ENCODE measurements at regions not wholly inside any gene's neighbourhood (a gene's known extent, or its start where the extent isn't known, plus 50 kb on each side); places are given as distances from the start of the nearest gene placed in this dataset.
A peak's percentile ranks its signal among the peaks of the same experiment; 100 is the strongest.

DNA sequence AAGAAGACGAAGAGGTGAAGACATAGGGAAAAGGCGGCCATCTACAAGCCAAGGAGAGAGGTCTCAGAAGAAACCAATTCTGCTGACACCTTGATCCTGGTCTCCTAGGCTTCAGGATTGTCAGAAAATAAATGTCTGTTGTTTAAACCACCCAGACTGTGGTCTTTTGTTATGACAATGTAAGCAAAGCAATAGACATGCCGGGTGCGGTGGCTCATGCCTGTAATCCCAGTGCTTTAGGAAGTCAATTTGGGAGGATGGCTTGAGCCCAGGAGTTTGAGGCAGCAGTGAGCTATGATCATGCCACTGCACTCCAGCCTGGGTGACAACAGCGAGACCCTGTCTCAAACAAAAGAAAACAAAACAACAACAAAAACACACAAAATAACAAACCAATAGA is 64.4 kb downstream of the HAPSTR1 start:
- H4K8ac ChIP-seq (ENCODE audit: low read depth, low read length) = no peak overlapping the region
- H3K18ac ChIP-seq (ENCODE audit: low read length) = no peak overlapping the region
- no peak overlapping the region for H2BK12ac ChIP-seq (ENCODE audit: low read length)
- no peak overlapping the region for H3K4me3 ChIP-seq (ENCODE audit: low read length in 2 of 2)
- H3K27ac ChIP-seq (replicated peaks; ENCODE audit: low read length) = no peak overlapping the region
- H3K4me1 ChIP-seq (ENCODE audit: control insufficient read depth in 2 of 2, insufficient read depth in 1 of 2, low read depth in 1 of 2, low read length in 2 of 2) = peaks cover 0 to 3% of the 10 kb centered on the region in 2 donors
- no peak overlapping the region for H2AK5ac ChIP-seq (ENCODE audit: low read depth, low read length)
- H2AFZ ChIP-seq (ENCODE audit: low read length) = no peak overlapping the region
- H3K4me2 ChIP-seq (ENCODE audit: insufficient read depth, low read length, poor library complexity, severe bottlenecking) = no peak overlapping the region
- H3K27me3 ChIP-seq (ENCODE audit: control insufficient read depth in 3 of 3, insufficient read depth in 3 of 3, low read depth in 1 of 3, low read length in 3 of 3) = no peaks in the 10 kb centered on the region
- no peaks in the 10 kb centered on the region for H3K9me3 ChIP-seq (replicated peaks in 1 of 2; ENCODE audit: control insufficient read depth in 2 of 2, insufficient read depth in 1 of 2, low read depth in 1 of 2, low read length in 2 of 2)
- no peak overlapping the region for H2BK5ac ChIP-seq (ENCODE audit: low read length)
- H3K14ac ChIP-seq (ENCODE audit: low read length) = no peak overlapping the region
- no peak overlapping the region for H3K4ac ChIP-seq (ENCODE audit: low read length)
- H3K36me3 ChIP-seq (replicated peaks in 1 of 2; ENCODE audit: control insufficient read depth in 2 of 2, insufficient read depth in 2 of 2, low read length in 2 of 2) = no peaks in the 10 kb centered on the region
- H3K79me1 ChIP-seq (ENCODE audit: low read depth, low read length) = no peaks in the 10 kb centered on the region
- no peak overlapping the region for H3K9ac ChIP-seq (ENCODE audit: low read depth, low read length, poor library complexity)
- no peak overlapping the region for H4K91ac ChIP-seq (ENCODE audit: low read depth, low read length, poor library complexity)
- no peak overlapping the region for H2BK120ac ChIP-seq (ENCODE audit: low read depth, low read length)
- no peak overlapping the region for H2BK15ac ChIP-seq (ENCODE audit: low read length)
- H3K23ac ChIP-seq (ENCODE audit: low read depth, low read length, poor library complexity) = no peak overlapping the region
- no CpG with 5 or more reads among the region's 5 CpGs for WGBS, 2 donors (ENCODE audit: extremely low coverage in 2 of 2, insufficient read length in 2 of 2, insufficient replicate concordance in 1 of 2)
- DNase-seq (ENCODE audit: low spot score) = no peak

DNA sequence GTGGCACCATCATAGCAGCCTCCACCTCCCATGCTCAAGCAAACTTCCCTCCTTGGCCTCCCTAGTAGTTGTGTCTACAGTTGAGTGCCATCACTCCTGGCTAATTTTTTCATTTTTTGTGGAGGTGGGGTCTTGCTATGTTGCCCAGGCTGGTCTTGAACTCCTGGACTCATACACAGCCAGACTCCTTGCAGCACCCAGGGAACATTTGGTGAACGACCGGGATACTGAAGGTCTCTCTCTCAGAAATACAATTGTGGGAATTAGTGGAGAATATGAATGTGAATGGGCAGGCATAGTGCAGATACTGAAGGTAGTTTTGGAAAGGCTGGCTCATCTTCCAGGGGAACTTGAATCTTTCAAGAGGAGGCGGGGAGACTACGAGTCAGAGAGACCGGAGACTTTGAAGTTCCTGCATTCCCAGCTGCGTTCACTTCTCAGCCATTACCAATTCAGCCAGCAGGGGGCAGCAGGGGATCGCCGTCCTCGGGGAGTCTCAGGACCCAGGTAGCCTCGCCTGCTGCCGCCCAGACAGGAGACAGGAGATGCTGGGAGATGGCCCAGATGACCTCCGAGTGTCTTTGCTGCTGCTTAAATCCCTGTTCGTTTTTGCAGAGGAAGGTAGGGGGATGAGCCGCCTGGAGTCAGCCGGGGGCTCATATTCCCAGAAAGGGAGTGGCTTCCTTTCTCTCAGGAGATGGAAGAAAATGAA is 68.6 kb downstream of the HAPSTR1 start:
- H3K79me1 ChIP-seq (ENCODE audit: low read depth, low read length) = no peaks in the 10 kb centered on the region
- H3K4ac ChIP-seq (ENCODE audit: low read length) = no peak overlapping the region
- H3K36me3 ChIP-seq (replicated peaks in 1 of 2; ENCODE audit: control insufficient read depth in 2 of 2, insufficient read depth in 2 of 2, low read length in 2 of 2) = no peaks in the 10 kb centered on the region
- no peak overlapping the region for H4K8ac ChIP-seq (ENCODE audit: low read depth, low read length)
- no peak overlapping the region for H2BK12ac ChIP-seq (ENCODE audit: low read length)
- DNase-seq (ENCODE audit: low spot score) = peak; percentile 63
- WGBS, 2 donors (ENCODE audit: extremely low coverage in 2 of 2, insufficient read length in 2 of 2, insufficient replicate concordance in 1 of 2) = no CpG with 5 or more reads among the region's 15 CpGs
- no peak overlapping the region for H2AK5ac ChIP-seq (ENCODE audit: low read depth, low read length)
- no peaks in the 10 kb centered on the region for H3K27me3 ChIP-seq (ENCODE audit: control insufficient read depth in 3 of 3, insufficient read depth in 3 of 3, low read depth in 1 of 3, low read length in 3 of 3)
- no peak overlapping the region for H3K27ac ChIP-seq (replicated peaks; ENCODE audit: low read length)
- H3K4me1 ChIP-seq (ENCODE audit: control insufficient read depth in 2 of 2, insufficient read depth in 1 of 2, low read depth in 1 of 2, low read length in 2 of 2) = no peaks in the 10 kb centered on the region
- H4K91ac ChIP-seq (ENCODE audit: low read depth, low read length, poor library complexity) = no peak overlapping the region
- no peaks in the 10 kb centered on the region for H3K9me3 ChIP-seq (replicated peaks in 1 of 2; ENCODE audit: control insufficient read depth in 2 of 2, insufficient read depth in 1 of 2, low read depth in 1 of 2, low read length in 2 of 2)
- no peak overlapping the region for H2BK15ac ChIP-seq (ENCODE audit: low read length)
- H2BK120ac ChIP-seq (ENCODE audit: low read depth, low read length) = no peak overlapping the region
- H2BK5ac ChIP-seq (ENCODE audit: low read length) = no peak overlapping the region
- H3K18ac ChIP-seq (ENCODE audit: low read length) = no peak overlapping the region
- peak overlapping the region; percentile 38 for H2AFZ ChIP-seq (ENCODE audit: low read length)
- no peak overlapping the region for H3K23ac ChIP-seq (ENCODE audit: low read depth, low read length, poor library complexity)
- no peak overlapping the region for H3K4me3 ChIP-seq (ENCODE audit: low read length in 2 of 2)
- no peak overlapping the region for H3K9ac ChIP-seq (ENCODE audit: low read depth, low read length, poor library complexity)
- H3K14ac ChIP-seq (ENCODE audit: low read length) = no peak overlapping the region
- no peak overlapping the region for H3K4me2 ChIP-seq (ENCODE audit: insufficient read depth, low read length, poor library complexity, severe bottlenecking)

DNA sequence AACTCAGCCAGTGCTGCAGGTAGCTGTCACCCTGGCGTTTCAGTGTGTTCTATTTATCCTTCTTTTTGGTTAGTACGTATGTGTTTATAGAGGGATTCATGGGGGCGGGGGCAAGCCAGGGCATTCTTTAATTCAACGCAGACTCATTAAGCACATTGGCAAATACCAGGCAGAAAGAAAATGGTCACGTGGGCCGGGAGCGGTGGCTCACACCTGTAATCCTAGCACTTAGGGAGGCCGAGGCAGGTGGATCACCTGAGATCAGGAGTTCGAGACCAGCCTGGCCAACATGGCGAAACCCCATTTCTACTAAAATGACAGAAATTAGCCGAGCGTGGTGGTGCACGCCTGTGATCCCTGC is 69.1 kb downstream of the HAPSTR1 start:
- no peak for DNase-seq (ENCODE audit: low spot score)
- H3K4ac ChIP-seq (ENCODE audit: low read length) = no peak overlapping the region
- no peaks in the 10 kb centered on the region for H3K79me1 ChIP-seq (ENCODE audit: low read depth, low read length)
- no peaks in the 10 kb centered on the region for H3K4me1 ChIP-seq (ENCODE audit: control insufficient read depth in 2 of 2, insufficient read depth in 1 of 2, low read depth in 1 of 2, low read length in 2 of 2)
- H3K18ac ChIP-seq (ENCODE audit: low read length) = no peak overlapping the region
- no peaks in the 10 kb centered on the region for H3K36me3 ChIP-seq (replicated peaks in 1 of 2; ENCODE audit: control insufficient read depth in 2 of 2, insufficient read depth in 2 of 2, low read length in 2 of 2)
- no peaks in the 10 kb centered on the region for H3K27me3 ChIP-seq (ENCODE audit: control insufficient read depth in 3 of 3, insufficient read depth in 3 of 3, low read depth in 1 of 3, low read length in 3 of 3)
- H2AK5ac ChIP-seq (ENCODE audit: low read depth, low read length) = no peak overlapping the region
- no peak overlapping the region for H3K23ac ChIP-seq (ENCODE audit: low read depth, low read length, poor library complexity)
- WGBS, 2 donors (ENCODE audit: extremely low coverage in 2 of 2, insufficient read length in 2 of 2, insufficient replicate concordance in 1 of 2) = no CpG with 5 or more reads among the region's 13 CpGs
- H3K9me3 ChIP-seq (replicated peaks in 1 of 2; ENCODE audit: control insufficient read depth in 2 of 2, insufficient read depth in 1 of 2, low read depth in 1 of 2, low read length in 2 of 2) = peaks cover 0 to 3% of the 10 kb centered on the region in 2 donors
- H3K14ac ChIP-seq (ENCODE audit: low read length) = no peak overlapping the region
- no peak overlapping the region for H2BK15ac ChIP-seq (ENCODE audit: low read length)
- no peak overlapping the region for H2BK120ac ChIP-seq (ENCODE audit: low read depth, low read length)
- peak overlapping the region; percentile 38 for H2AFZ ChIP-seq (ENCODE audit: low read length)
- no peak overlapping the region for H4K91ac ChIP-seq (ENCODE audit: low read depth, low read length, poor library complexity)
- no peak overlapping the region for H3K9ac ChIP-seq (ENCODE audit: low read depth, low read length, poor library complexity)
- no peak overlapping the region for H3K4me2 ChIP-seq (ENCODE audit: insufficient read depth, low read length, poor library complexity, severe bottlenecking)
- H2BK12ac ChIP-seq (ENCODE audit: low read length) = no peak overlapping the region
- no peak overlapping the region for H4K8ac ChIP-seq (ENCODE audit: low read depth, low read length)
- no peak overlapping the region for H3K27ac ChIP-seq (replicated peaks; ENCODE audit: low read length)
- no peak overlapping the region for H2BK5ac ChIP-seq (ENCODE audit: low read length)
- H3K4me3 ChIP-seq (ENCODE audit: low read length in 2 of 2) = no peak overlapping the region

DNA sequence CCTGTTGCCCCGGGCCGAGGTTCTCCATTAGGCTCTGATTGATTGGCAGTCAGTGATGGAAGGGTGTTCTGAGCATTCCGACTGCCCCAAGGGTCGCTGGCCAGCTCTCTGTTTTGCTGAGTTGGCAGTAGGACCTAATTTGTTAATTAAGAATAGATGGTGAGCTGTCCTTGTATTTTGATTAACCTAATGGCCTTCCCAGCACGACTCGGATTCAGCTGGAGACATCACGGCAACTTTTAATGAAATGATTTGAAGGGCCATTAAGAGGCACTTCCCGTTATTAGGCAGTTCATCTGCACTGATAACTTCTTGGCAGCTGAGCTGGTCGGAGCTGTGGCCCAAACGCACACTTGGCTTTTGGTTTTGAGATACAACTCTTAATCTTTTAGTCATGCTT is 74.2 kb downstream of the HAPSTR1 start:
- Histone ChIP-seq H2BK5ac (ENCODE audit: low read length) (peak overlapping the region; percentile 71), H3K4me2 (ENCODE audit: insufficient read depth, low read length, poor library complexity, severe bottlenecking) (no peak overlapping the region)

More for the DNA sequence above, 74.2 kb downstream of the HAPSTR1 start:
- no peak overlapping the region for H3K14ac ChIP-seq (ENCODE audit: low read length)
- no peak overlapping the region for H3K23ac ChIP-seq (ENCODE audit: low read depth, low read length, poor library complexity)
- no peak for DNase-seq (ENCODE audit: low spot score)
- H3K36me3 ChIP-seq (replicated peaks in 1 of 2; ENCODE audit: control insufficient read depth in 2 of 2, insufficient read depth in 2 of 2, low read length in 2 of 2) = no peaks in the 10 kb centered on the region
- H3K9ac ChIP-seq (ENCODE audit: low read depth, low read length, poor library complexity) = no peak overlapping the region
- WGBS, 2 donors (ENCODE audit: extremely low coverage in 2 of 2, insufficient read length in 2 of 2, insufficient replicate concordance in 1 of 2) = no CpG with 5 or more reads among the region's 10 CpGs
- no peaks in the 10 kb centered on the region for H3K79me1 ChIP-seq (ENCODE audit: low read depth, low read length)
- no peaks in the 10 kb centered on the region for H3K27me3 ChIP-seq (ENCODE audit: control insufficient read depth in 3 of 3, insufficient read depth in 3 of 3, low read depth in 1 of 3, low read length in 3 of 3)
- H3K9me3 ChIP-seq (replicated peaks in 1 of 2; ENCODE audit: control insufficient read depth in 2 of 2, insufficient read depth in 1 of 2, low read depth in 1 of 2, low read length in 2 of 2) = peaks cover 0 to 4% of the 10 kb centered on the region in 2 donors
- H3K27ac ChIP-seq (replicated peaks; ENCODE audit: low read length) = no peak overlapping the region
- no peaks in the 10 kb centered on the region for H3K4me1 ChIP-seq (ENCODE audit: control insufficient read depth in 2 of 2, insufficient read depth in 1 of 2, low read depth in 1 of 2, low read length in 2 of 2)
- H3K4ac ChIP-seq (ENCODE audit: low read length) = no peak overlapping the region
- no peak overlapping the region for H3K4me3 ChIP-seq (ENCODE audit: low read length in 2 of 2)
- no peak overlapping the region for H2AK5ac ChIP-seq (ENCODE audit: low read depth, low read length)
- H2AFZ ChIP-seq (ENCODE audit: low read length) = no peak overlapping the region
- no peak overlapping the region for H2BK12ac ChIP-seq (ENCODE audit: low read length)
- H3K18ac ChIP-seq (ENCODE audit: low read length) = peak overlapping the region; percentile 27
- H4K8ac ChIP-seq (ENCODE audit: low read depth, low read length) = no peak overlapping the region
- no peak overlapping the region for H2BK15ac ChIP-seq (ENCODE audit: low read length)
- no peak overlapping the region for H2BK120ac ChIP-seq (ENCODE audit: low read depth, low read length)
- no peak overlapping the region for H4K91ac ChIP-seq (ENCODE audit: low read depth, low read length, poor library complexity)

Measured in neuronal stem cell (in vitro differentiated cells).